ENCODE measurements at regions not wholly inside any gene's neighbourhood (a gene's known extent, or its start where the extent isn't known, plus 50 kb on each side); places are given as distances from the start of the nearest gene placed in this dataset.

DNA sequence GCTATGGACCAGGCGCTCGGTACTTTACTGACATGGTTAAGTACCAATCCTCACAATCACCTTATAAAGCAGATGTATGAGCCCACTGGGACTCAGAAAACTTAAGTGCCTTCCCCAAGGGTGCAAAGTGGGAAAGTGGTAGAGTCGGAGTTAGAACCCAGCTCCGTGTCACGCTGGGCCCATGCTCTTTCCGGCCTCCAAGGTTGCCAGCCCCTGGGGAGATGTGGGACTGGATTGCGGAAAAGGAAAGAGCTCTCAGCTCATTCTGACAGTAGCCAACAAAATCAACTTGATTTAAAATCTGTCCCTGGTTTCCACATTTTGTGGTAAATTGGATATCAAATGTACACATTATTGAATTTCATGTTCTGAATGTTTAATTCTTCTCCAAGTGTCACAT, 403.8 kb downstream of the DCDC2C start:
- TF ChIP-seq, protein P1, sequence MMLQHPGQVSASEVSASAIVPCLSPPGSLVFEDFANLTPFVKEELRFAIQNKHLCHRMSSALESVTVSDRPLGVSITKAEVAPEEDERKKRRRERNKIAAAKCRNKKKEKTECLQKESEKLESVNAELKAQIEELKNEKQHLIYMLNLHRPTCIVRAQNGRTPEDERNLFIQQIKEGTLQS (IDR thresholded peaks at IDR 0.05; ENCODE audit: borderline replicate concordance, extremely low read depth, low read depth, low read length), result no peak
- TF ChIP-seq, protein P2, sequence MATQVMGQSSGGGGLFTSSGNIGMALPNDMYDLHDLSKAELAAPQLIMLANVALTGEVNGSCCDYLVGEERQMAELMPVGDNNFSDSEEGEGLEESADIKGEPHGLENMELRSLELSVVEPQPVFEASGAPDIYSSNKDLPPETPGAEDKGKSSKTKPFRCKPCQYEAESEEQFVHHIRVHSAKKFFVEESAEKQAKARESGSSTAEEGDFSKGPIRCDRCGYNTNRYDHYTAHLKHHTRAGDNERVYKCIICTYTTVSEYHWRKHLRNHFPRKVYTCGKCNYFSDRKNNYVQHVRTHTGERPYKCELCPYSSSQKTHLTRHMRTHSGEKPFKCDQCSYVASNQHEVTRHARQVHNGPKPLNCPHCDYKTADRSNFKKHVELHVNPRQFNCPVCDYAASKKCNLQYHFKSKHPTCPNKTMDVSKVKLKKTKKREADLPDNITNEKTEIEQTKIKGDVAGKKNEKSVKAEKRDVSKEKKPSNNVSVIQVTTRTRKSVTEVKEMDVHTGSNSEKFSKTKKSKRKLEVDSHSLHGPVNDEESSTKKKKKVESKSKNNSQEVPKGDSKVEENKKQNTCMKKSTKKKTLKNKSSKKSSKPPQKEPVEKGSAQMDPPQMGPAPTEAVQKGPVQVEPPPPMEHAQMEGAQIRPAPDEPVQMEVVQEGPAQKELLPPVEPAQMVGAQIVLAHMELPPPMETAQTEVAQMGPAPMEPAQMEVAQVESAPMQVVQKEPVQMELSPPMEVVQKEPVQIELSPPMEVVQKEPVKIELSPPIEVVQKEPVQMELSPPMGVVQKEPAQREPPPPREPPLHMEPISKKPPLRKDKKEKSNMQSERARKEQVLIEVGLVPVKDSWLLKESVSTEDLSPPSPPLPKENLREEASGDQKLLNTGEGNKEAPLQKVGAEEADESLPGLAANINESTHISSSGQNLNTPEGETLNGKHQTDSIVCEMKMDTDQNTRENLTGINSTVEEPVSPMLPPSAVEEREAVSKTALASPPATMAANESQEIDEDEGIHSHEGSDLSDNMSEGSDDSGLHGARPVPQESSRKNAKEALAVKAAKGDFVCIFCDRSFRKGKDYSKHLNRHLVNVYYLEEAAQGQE (IDR thresholded peaks at IDR 0.05; ENCODE audit: low read depth, low read length), result no peak

Data from GM12878 (cell line).